Prostate gland (tissue), 2 donors: ENCODE measurements at regions not wholly inside any gene's neighbourhood (a gene's known extent, or its start where the extent isn't known, plus 50 kb on each side); places are given as distances from the start of the nearest gene placed in this dataset.

Source experiments
- DNase-seq: peaks from one replicate; pipeline ENCODE4 v3.0.0-alpha.2; 2019; ENCODE audit warnings: low spot score
- H3K27ac ChIP-seq, 2 donors: fragments of 200-600 bp; sonication (generic); 2 replicates each; pipeline ENCODE4 v1.5.1; 2017 to 2019
- H3K27me3 ChIP-seq: fragments of 200-600 bp; sonication (generic); replicated peaks from 2 replicates; pipeline ENCODE4 v1.5.1; 2019; ENCODE audit not compliant: insufficient read depth
- H3K36me3 ChIP-seq, 2 donors: fragments of 200-600 bp; sonication (generic); 1 replicate in 1 of 2; 2 replicates in 1 of 2; pipeline versions ENCODE4 v1.5.1 to v1.8.1; 2017 to 2019
- H3K4me1 ChIP-seq: fragments of 200-600 bp; sonication (generic); replicated peaks from 2 replicates; pipeline ENCODE4 v1.5.1; 2019
- H3K4me3 ChIP-seq, 2 donors: fragments of 200-600 bp; sonication (generic); 2 replicates each; pipeline ENCODE4 v1.5.1; 2017 to 2019
- H3K9me3 ChIP-seq: fragments of 200-600 bp; sonication (generic); 2 replicates; pipeline ENCODE4 v1.5.1; 2017
- POLR2A ChIP-seq: fragments of 450-650 bp; IDR thresholded peaks from one replicate; pipeline ENCODE4 v1.6.1; 2016; ENCODE audit warnings: antibody characterized with exemption, mild to moderate bottlenecking
- POLR2AphosphoS5 ChIP-seq: sonication (generic); formaldehyde crosslinking; IDR thresholded peaks from one replicate; pipeline ENCODE4 v1.6.1; 2017; ENCODE audit warnings: antibody characterized with exemption
- WGBS: methylation state at CpG from one replicate; pipeline ENCODE4 v1.1.5; 2018; 5-methylcytosine and 5-hydroxymethylcytosine counted together
- intact Hi-C: fragments of 100-400 bp; cut with DNase I; formaldehyde crosslinking; loops from one replicate; pipeline ENCODE4 v1.14.2; 2022
- TF ChIP-seq, protein P1 (sequence below), 4 experiments: fragments of 200-600 bp in 2 of 4; fragments of 450-650 bp in 2 of 4; sonication (generic) in 2 of 4; IDR thresholded peaks; 1 replicate in 3 of 4; 2 replicates in 1 of 4; pipeline ENCODE4 v1.5.1; 2016 to 2019; ENCODE audit warnings: antibody characterized with exemption in 4 of 4, mild to moderate bottlenecking in 2 of 4, moderate library complexity in 2 of 4

DNA sequence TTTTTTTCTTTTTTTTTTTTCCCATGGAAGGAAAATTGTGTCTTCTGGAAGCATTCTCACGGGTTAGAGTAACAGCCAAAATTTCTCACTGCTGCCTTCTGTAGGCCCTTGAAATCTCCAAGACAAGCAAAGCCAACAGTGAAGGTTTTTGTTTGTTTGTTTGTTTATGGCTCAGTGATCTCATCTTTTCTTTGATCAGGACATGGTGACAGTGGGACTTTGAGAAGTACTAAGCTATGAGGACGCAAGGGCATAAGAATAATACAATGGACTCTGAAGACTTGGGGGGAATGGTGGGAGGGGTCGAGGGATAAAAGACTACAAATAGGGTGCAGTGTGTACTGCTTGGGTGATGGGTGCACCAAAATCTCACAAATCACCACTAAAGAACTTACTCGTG is 419.4 kb downstream of the PTPRC start:
- H3K4me1 ChIP-seq = no peaks in the 10 kb centered on the region
- no peak for TF ChIP-seq POLR2AphosphoS5
- TF ChIP-seq, protein P1, sequence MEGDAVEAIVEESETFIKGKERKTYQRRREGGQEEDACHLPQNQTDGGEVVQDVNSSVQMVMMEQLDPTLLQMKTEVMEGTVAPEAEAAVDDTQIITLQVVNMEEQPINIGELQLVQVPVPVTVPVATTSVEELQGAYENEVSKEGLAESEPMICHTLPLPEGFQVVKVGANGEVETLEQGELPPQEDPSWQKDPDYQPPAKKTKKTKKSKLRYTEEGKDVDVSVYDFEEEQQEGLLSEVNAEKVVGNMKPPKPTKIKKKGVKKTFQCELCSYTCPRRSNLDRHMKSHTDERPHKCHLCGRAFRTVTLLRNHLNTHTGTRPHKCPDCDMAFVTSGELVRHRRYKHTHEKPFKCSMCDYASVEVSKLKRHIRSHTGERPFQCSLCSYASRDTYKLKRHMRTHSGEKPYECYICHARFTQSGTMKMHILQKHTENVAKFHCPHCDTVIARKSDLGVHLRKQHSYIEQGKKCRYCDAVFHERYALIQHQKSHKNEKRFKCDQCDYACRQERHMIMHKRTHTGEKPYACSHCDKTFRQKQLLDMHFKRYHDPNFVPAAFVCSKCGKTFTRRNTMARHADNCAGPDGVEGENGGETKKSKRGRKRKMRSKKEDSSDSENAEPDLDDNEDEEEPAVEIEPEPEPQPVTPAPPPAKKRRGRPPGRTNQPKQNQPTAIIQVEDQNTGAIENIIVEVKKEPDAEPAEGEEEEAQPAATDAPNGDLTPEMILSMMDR (IDR thresholded peaks at IDR 0.05) = no peak
- TF ChIP-seq POLR2A = no peak
- no peaks in the 10 kb centered on the region for H3K9me3 ChIP-seq
- 68% methylated on average over 4 of the region's 4 CpGs for WGBS
- no peaks in the 10 kb centered on the region for H3K27me3 ChIP-seq
- H3K36me3 ChIP-seq = no peaks in the 10 kb centered on the region
- H3K27ac ChIP-seq = no peak overlapping the region
- no peak overlapping the region for H3K4me3 ChIP-seq
- DNase-seq = no peak
- intact Hi-C loops = no loop called here

DNA sequence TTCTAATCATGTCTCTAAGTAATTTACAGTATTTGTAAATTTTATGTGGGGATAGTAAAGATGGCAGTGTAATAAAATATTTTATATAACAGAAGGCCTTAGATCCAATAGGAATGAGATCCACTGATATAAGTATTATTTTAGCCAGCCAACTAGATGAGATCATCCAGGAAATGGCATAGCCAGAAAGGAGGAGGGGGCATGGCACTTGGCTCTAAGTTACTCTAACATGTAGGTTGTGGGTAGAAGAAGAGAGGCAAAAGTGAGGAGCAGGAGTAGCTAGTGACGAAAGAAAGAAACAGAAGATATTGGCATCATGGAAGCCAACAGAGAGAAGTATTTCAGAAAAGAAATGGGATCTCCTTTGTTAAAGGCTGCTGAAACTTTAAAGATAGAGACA is 426.1 kb downstream of the PTPRC start:
- DNase-seq = no peak
- intact Hi-C loops = no loop called here
- Histone ChIP-seq H3K4me3 (no peak overlapping the region), H3K36me3 (no peaks in the 10 kb centered on the region), H3K9me3 (no peaks in the 10 kb centered on the region), H3K27ac (no peak overlapping the region), H3K27me3 (no peaks in the 10 kb centered on the region), H3K4me1 (no peaks in the 10 kb centered on the region)
- no peak for TF ChIP-seq POLR2A
- no peak for TF ChIP-seq POLR2AphosphoS5
- TF ChIP-seq, protein P1 (IDR thresholded peaks at IDR 0.05) = no peak
- 94% methylated on average over 1 of the region's 1 CpG for WGBS

DNA sequence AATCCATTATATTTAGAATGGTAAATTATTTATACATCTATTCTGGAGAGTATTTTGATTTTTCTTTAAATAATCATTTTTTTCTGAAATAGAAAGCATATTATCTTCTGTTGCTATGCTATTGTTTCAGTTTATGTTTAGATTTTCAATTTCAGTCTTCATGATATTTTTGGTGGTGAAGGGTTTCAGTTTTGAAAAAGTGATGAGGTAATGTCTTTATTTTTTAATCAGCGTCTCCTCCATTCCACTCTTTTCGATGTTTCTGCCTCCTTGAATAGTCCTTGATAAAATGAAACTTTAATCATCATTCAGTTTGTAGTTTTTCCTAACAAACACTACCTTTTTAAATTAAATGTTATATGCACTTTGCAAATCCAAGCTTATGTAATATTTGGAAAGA is 428.6 kb downstream of the PTPRC start:
- intact Hi-C loops = no loop called here
- DNase-seq = no peak
- H3K9me3 ChIP-seq = no peaks in the 10 kb centered on the region
- TF ChIP-seq, protein P1 (IDR thresholded peaks at IDR 0.05) = no peak
- TF ChIP-seq POLR2A (no peak), POLR2AphosphoS5 (no peak)
- no peak overlapping the region for H3K4me3 ChIP-seq
- no peaks in the 10 kb centered on the region for H3K4me1 ChIP-seq
- no peak overlapping the region for H3K27ac ChIP-seq
- H3K27me3 ChIP-seq = no peaks in the 10 kb centered on the region
- H3K36me3 ChIP-seq = no peaks in the 10 kb centered on the region
- 96% methylated on average over 2 of the region's 2 CpGs for WGBS

DNA sequence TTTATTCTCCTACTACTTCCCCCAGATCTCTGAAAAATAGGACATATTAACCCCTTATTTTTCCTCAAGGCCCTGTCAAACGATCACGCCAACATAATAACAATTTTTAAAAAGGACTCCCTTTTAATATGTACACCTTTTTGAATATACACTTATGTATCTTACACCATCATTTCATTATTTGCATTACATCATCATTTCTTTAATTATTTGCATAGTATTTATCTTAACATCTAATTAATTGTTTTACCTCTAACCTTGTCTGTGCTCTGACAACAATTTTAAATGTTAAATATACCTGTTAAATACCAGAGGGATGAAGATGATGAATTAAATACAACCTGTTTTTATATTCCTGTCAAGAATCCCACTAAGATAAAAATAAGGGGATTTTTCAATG is 432.2 kb downstream of the PTPRC start:
- Histone ChIP-seq H3K4me1 (no peaks in the 10 kb centered on the region), H3K27me3 (no peaks in the 10 kb centered on the region), H3K4me3 (no peak overlapping the region), H3K36me3 (no peaks in the 10 kb centered on the region), H3K27ac (no peak overlapping the region), H3K9me3 (no peaks in the 10 kb centered on the region)
- WGBS = 96% methylated on average over 2 of the region's 2 CpGs
- TF ChIP-seq POLR2AphosphoS5 (no peak), POLR2A (no peak)
- TF ChIP-seq, protein P1 (IDR thresholded peaks at IDR 0.05) = no peak
- no peak for DNase-seq
- intact Hi-C loops = no loop called here

DNA sequence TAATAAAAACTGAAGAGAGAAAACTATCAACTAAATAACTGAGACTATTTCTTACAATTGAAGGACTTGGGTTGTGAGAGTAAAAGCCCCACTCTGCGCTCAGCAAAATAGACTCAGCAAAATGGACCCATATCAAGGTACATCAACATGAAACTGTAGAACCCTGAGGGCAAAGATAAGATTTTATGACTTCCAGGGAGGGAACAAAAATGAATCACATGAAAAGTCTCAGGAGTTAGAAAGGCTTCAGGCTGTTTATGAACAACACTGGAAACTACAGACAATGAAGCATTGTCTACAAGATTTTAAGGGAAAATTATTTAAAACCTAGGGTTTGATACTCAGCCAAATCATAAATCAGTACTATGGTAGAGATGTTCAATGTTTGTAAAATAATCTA is 434.3 kb downstream of the PTPRC start:
- no peaks in the 10 kb centered on the region for H3K9me3 ChIP-seq
- H3K27me3 ChIP-seq = no peaks in the 10 kb centered on the region
- WGBS = 68% methylated on average over 1 of the region's 1 CpG
- DNase-seq = no peak
- H3K27ac ChIP-seq = no peak overlapping the region
- H3K4me1 ChIP-seq = no peaks in the 10 kb centered on the region
- no peak overlapping the region for H3K4me3 ChIP-seq
- no peaks in the 10 kb centered on the region for H3K36me3 ChIP-seq
- no peak for TF ChIP-seq POLR2A
- TF ChIP-seq, protein P1 (IDR thresholded peaks at IDR 0.05) = no peak
- no peak for TF ChIP-seq POLR2AphosphoS5
- intact Hi-C loops = no loop called here
